ENCODE measurements at regions not wholly inside any gene's neighbourhood (a gene's known extent, or its start where the extent isn't known, plus 50 kb on each side); places are given as distances from the start of the nearest gene placed in this dataset.

- ChIA-PET CTCF (ENCODE audit: low intra/inter-chr PET ratio) (no interaction called here), POLR2A (no interaction called here)
- no TSS peak for BruUV-seq (replicated peaks)
- no peak for DNase-seq (ENCODE audit: extremely low read depth in 1 of 4, low spot score in 3 of 4)
- H2AFZ ChIP-seq (ENCODE audit: low read depth, low read length) = no peak overlapping the region
- H3K9me1 ChIP-seq (ENCODE audit: control insufficient read depth, insufficient read depth, low read length) = no peaks in the 10 kb centered on the region
- intact Hi-C loops (cut with micrococcal nuclease) (no loop called here), in situ Hi-C loops (cut with MboI) (no loop called here)
- no peaks in the 10 kb centered on the region; the same call in 1 of the 2 replicates for H3K9me3 ChIP-seq (replicated peaks; ENCODE audit: control insufficient read depth, insufficient read depth, low read depth, low read length)
- H4K20me1 ChIP-seq (replicated peaks; ENCODE audit: control insufficient read depth, insufficient read depth, low read length) = no peaks in the 10 kb centered on the region
- H3K36me3 ChIP-seq (ENCODE audit: control insufficient read depth, insufficient read depth, low read length) = no peaks in the 10 kb centered on the region
- H3K9ac ChIP-seq (ENCODE audit: insufficient read depth in 1 of 2, low read depth in 2 of 2, low read length in 2 of 2) = no peak overlapping the region
- H3K27me3 ChIP-seq (ENCODE audit: control insufficient read depth in 2 of 2, insufficient read depth in 2 of 2, low read length in 2 of 2) = no peaks in the 10 kb centered on the region
- no peak overlapping the region for H3K4me3 ChIP-seq
- TF ChIP-seq KDM2B (CRISPR knock-in tag; IDR thresholded peaks at IDR 0.05) = no peak
- TF ChIP-seq HDAC3 (IDR thresholded peaks at IDR 0.05; ENCODE audit: borderline replicate concordance, partially characterized antibody) = no peak
- no peak for TF ChIP-seq ZNF274 (IDR thresholded peaks at IDR 0.05; ENCODE audit: borderline replicate concordance, low read depth, low read length)
- no peak for TF ChIP-seq CHD2 (IDR thresholded peaks at IDR 0.05; ENCODE audit: low read depth, low read length)
- no peak for TF ChIP-seq ZNF785 (CRISPR knock-in tag; IDR thresholded peaks at IDR 0.05)
- no peak for FAIRE-seq
- no peak overlapping the region for H3K27ac ChIP-seq (ENCODE audit: extremely low read depth, low read depth, low read length)
- no peak overlapping the region for H3K4me2 ChIP-seq (ENCODE audit: insufficient read depth, low read length)
- no peaks in the 10 kb centered on the region for H3K79me2 ChIP-seq (ENCODE audit: control insufficient read depth, insufficient read depth, low read length)
- H3K4me1 ChIP-seq (replicated peaks in 1 of 2; ENCODE audit: control insufficient read depth in 2 of 2, insufficient read depth in 2 of 2, low read length in 2 of 2) = no peaks in the 10 kb centered on the region
- no peak for ATAC-seq
Measured at GRCh38 chr3:22745321-22745720, 457.8 kb upstream of the UBE2E2 start.

GRCh38 chr3:22746221-22746620, 456.9 kb upstream of the UBE2E2 start:
- Histone ChIP-seq H3K27ac (ENCODE audit: extremely low read depth, low read depth, low read length) (no peak overlapping the region), H3K36me3 (ENCODE audit: control insufficient read depth, insufficient read depth, low read length) (no peaks in the 10 kb centered on the region), H3K79me2 (ENCODE audit: control insufficient read depth, insufficient read depth, low read length) (no peaks in the 10 kb centered on the region), H3K4me2 (ENCODE audit: insufficient read depth, low read length) (no peak overlapping the region), H3K9me3 (replicated peaks; ENCODE audit: control insufficient read depth, insufficient read depth, low read depth, low read length) (no peaks in the 10 kb centered on the region; the same call in 1 of the 2 replicates), H3K27me3 (ENCODE audit: control insufficient read depth in 2 of 2, insufficient read depth in 2 of 2, low read length in 2 of 2) (no peaks in the 10 kb centered on the region), H4K20me1 (replicated peaks; ENCODE audit: control insufficient read depth, insufficient read depth, low read length) (no peaks in the 10 kb centered on the region), H3K4me1 (replicated peaks in 1 of 2; ENCODE audit: control insufficient read depth in 2 of 2, insufficient read depth in 2 of 2, low read length in 2 of 2) (no peaks in the 10 kb centered on the region), H3K9me1 (ENCODE audit: control insufficient read depth, insufficient read depth, low read length) (no peaks in the 10 kb centered on the region), H3K4me3 (no peak overlapping the region), H3K9ac (ENCODE audit: insufficient read depth in 1 of 2, low read depth in 2 of 2, low read length in 2 of 2) (no peak overlapping the region), H2AFZ (ENCODE audit: low read depth, low read length) (no peak overlapping the region)
- CTCF ChIA-PET (ENCODE audit: low intra/inter-chr PET ratio) = no interaction called here
- BruUV-seq (replicated peaks) = no TSS peak
- no peak for ATAC-seq
- DNase-seq (ENCODE audit: extremely low read depth in 1 of 4, low spot score in 3 of 4) = no peak
- POLR2A ChIA-PET = no interaction called here
- no peak for FAIRE-seq
- in situ Hi-C loops (cut with MboI) = no loop called here
- intact Hi-C loops (cut with micrococcal nuclease) = no loop called here
- TF ChIP-seq RBM15 (IDR thresholded peaks at IDR 0.05; ENCODE audit: insufficient read depth, low read length) = no peak
- no peak for TF ChIP-seq SMAD2 (IDR thresholded peaks at IDR 0.05; ENCODE audit: low read depth, low read length)
- TF ChIP-seq ASH1L (IDR thresholded peaks at IDR 0.05; ENCODE audit: borderline replicate concordance, low read depth, partially characterized antibody) = no peak
- no peak for TF ChIP-seq NFE2L1 (tag; IDR thresholded peaks at IDR 0.05; ENCODE audit: borderline replicate concordance, low read depth)
- TF ChIP-seq NR4A1 (CRISPR knock-in tag; IDR thresholded peaks at IDR 0.05) = no peak
- TF ChIP-seq NR4A1 (tag; IDR thresholded peaks at IDR 0.05) = no peak
- no peak for TF ChIP-seq ZNF512 (tag; IDR thresholded peaks at IDR 0.05)
- no peak for TF ChIP-seq ELF4 (CRISPR knock-in tag; IDR thresholded peaks at IDR 0.05)
- no peak for TF ChIP-seq STAT6 (CRISPR knock-in tag; IDR thresholded peaks at IDR 0.05)
- no peak for TF ChIP-seq C11orf30 (IDR thresholded peaks at IDR 0.05; ENCODE audit: low read depth)
- no peak for TF ChIP-seq JUNB (CRISPR knock-in tag; conservative IDR thresholded peaks at IDR 0.05)
